GM19467 (cell line): ENCODE measurements at regions not wholly inside any gene's neighbourhood (a gene's known extent, or its start where the extent isn't known, plus 50 kb on each side); places are given as distances from the start of the nearest gene placed in this dataset.

ENCODE experiments used
- ATAC-seq: cut with Tn5 transposase; IDR thresholded peaks from one replicate; pipeline ENCODE4 v1.9.1; 2021; ENCODE audit warnings: mild to moderate bottlenecking, moderate library complexity; ENCODE audit not compliant: unreplicated experiment

- ATAC-seq = no peak
These were observed 50.0 kb upstream of the ADA2 start for GRCh38 chr22:17269224-17269606.
